Left lung (tissue), 4 donors: ENCODE measurements at regions not wholly inside any gene's neighbourhood (a gene's known extent, or its start where the extent isn't known, plus 50 kb on each side); places are given as distances from the start of the nearest gene placed in this dataset.

ENCODE experiments used
- ATAC-seq: fragments of 200-7000 bp; cut with Tn5 transposase; one replicate; pipeline ENCODE4 v1.9.1; 2020; ENCODE audit warnings: moderate library complexity
- DNase-seq, 4 donors: peaks; one replicate each; pipeline ENCODE4 v3.0.0-alpha.2; 2013 to 2020
- H3K27ac ChIP-seq, 2 donors: fragments of 200-600 bp; sonication (generic) in 1 of 2; one replicate each; pipeline versions ENCODE4 v1.5.0 to v1.8.0; 2020 to 2021
- H3K27me3 ChIP-seq, 2 donors: fragments of 200-600 bp; sonication (generic) in 1 of 2; one replicate each; pipeline versions ENCODE4 v1.5.0 to v1.8.0; 2020 to 2021
- H3K36me3 ChIP-seq, 2 donors: fragments of 200-600 bp; sonication (generic) in 1 of 2; one replicate each; pipeline versions ENCODE4 v1.5.0 to v1.8.0; 2020 to 2021
- H3K4me1 ChIP-seq, 2 donors: fragments of 200-600 bp; one replicate each; pipeline ENCODE4 v1.8.0; 2021
- H3K4me3 ChIP-seq, 2 donors: fragments of 200-600 bp; sonication (generic) in 1 of 2; one replicate each; pipeline versions ENCODE4 v1.5.0 to v1.8.0; 2020 to 2021; ENCODE audit warnings: mild to moderate bottlenecking in 1 of 2
- H3K9me3 ChIP-seq, 2 donors: fragments of 200-600 bp; sonication (generic) in 1 of 2; one replicate each; pipeline versions ENCODE4 v1.5.0 to v1.8.0; 2020 to 2021
- intact Hi-C, 2 donors: fragments of 100-400 bp; cut with DNase I; formaldehyde crosslinking; loops; one replicate each; pipeline versions ENCODE4 v1.11.2 to v1.14.2; 2022
- TF ChIP-seq, protein P1 (sequence below), 2 donors: fragments of 200-600 bp; sonication (generic) in 1 of 2; IDR thresholded peaks; one replicate each; pipeline versions ENCODE4 v1.5.0 to v1.8.0; 2021; ENCODE audit warnings: antibody characterized with exemption in 2 of 2
- donor health status: DM: no; HTN: yes; CAD: no.
- donor health status: DM: no; HTN: no; CAD: no.

DNA sequence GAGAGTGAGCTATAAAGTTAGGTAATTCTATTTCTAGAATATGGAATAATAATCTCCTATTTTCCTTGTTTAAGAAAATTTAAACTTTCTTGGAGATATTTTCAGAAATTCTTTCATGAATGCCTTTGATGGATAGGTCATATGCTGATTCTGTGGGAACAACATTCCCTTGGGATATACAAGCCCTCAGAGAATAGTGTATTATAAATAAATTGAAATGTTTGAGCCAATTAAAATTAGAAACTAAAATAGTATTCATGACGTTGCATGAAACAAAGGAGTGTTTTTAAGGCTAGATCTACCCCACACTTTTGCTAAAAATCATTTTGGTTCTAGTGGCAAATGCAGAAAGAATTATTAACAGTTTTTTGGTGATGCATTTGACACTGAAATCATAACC is 269.3 kb upstream of the ANO3 start:
- Histone ChIP-seq H3K27me3 (no peaks in the 10 kb centered on the region), H3K36me3 (no peaks in the 10 kb centered on the region), H3K4me1 (no peaks in the 10 kb centered on the region), H3K27ac (no peak overlapping the region), H3K9me3 (no peaks in the 10 kb centered on the region), H3K4me3 (no peak overlapping the region)
- DNase-seq (no peak), ATAC-seq (no peak)
- TF ChIP-seq, protein P1, sequence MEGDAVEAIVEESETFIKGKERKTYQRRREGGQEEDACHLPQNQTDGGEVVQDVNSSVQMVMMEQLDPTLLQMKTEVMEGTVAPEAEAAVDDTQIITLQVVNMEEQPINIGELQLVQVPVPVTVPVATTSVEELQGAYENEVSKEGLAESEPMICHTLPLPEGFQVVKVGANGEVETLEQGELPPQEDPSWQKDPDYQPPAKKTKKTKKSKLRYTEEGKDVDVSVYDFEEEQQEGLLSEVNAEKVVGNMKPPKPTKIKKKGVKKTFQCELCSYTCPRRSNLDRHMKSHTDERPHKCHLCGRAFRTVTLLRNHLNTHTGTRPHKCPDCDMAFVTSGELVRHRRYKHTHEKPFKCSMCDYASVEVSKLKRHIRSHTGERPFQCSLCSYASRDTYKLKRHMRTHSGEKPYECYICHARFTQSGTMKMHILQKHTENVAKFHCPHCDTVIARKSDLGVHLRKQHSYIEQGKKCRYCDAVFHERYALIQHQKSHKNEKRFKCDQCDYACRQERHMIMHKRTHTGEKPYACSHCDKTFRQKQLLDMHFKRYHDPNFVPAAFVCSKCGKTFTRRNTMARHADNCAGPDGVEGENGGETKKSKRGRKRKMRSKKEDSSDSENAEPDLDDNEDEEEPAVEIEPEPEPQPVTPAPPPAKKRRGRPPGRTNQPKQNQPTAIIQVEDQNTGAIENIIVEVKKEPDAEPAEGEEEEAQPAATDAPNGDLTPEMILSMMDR (IDR thresholded peaks at IDR 0.05), result no peak
- intact Hi-C loops, result no loop called here

DNA sequence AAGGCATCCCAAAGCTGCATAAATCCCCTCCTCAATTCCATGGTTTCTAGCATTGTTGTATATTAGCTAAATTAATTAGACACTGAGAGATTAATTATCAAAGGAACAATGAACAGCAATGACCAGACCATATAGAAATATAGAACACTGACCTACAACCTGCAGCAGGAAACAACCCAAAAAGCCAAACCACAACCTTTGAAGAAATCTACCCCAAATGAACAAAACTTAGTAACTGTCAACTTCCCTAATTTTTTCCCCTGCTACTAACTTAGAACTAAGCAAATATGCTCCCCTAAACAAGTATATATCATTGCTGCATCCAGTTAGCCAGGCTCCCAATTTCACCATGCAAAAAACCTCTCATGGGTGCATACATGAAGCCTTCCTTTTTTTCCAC is 268.0 kb upstream of the ANO3 start:
- Histone ChIP-seq H3K4me3 (no peak overlapping the region), H3K27ac (no peak overlapping the region), H3K36me3 (no peaks in the 10 kb centered on the region), H3K4me1 (no peaks in the 10 kb centered on the region), H3K27me3 (no peaks in the 10 kb centered on the region), H3K9me3 (no peaks in the 10 kb centered on the region)
- no peak for DNase-seq
- TF ChIP-seq, protein P1 (IDR thresholded peaks at IDR 0.05), result no peak
- no peak for ATAC-seq
- intact Hi-C loops, result no loop called here

DNA sequence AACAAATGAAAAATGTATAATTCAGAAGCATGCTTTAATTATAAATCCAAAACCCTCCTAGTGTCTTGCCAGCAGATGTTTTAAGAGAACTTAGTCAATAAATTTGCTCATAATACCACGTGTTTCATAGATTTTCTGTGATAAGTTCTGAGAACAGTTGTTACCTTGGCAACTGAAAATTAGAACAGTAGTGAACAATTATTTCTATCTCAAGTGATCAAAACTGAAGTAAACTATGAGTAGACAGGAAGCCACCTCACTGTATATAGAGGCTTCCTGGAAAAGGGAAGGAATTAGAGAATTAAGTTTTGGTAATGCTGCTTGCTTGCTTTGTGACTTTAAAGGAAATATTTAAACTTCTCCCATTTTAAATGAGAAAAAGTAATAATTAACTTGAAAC is 266.0 kb upstream of the ANO3 start:
- intact Hi-C loops, result no loop called here
- DNase-seq (no peak), ATAC-seq (no peak)
- TF ChIP-seq, protein P1 (IDR thresholded peaks at IDR 0.05), result no peak
- H3K27me3 ChIP-seq, result no peaks in the 10 kb centered on the region
- no peak overlapping the region for H3K27ac ChIP-seq
- no peaks in the 10 kb centered on the region for H3K4me1 ChIP-seq
- H3K4me3 ChIP-seq, result no peak overlapping the region
- H3K36me3 ChIP-seq, result no peaks in the 10 kb centered on the region
- no peaks in the 10 kb centered on the region for H3K9me3 ChIP-seq

GRCh38 chr11:26070714-26071380 is 261.1 kb upstream of the ANO3 start:
- Histone ChIP-seq H3K36me3 (no peaks in the 10 kb centered on the region), H3K4me3 (no peak overlapping the region), H3K4me1 (no peaks in the 10 kb centered on the region), H3K9me3 (no peaks in the 10 kb centered on the region), H3K27me3 (no peaks in the 10 kb centered on the region), H3K27ac (no peak overlapping the region)
- TF ChIP-seq, protein P1 (IDR thresholded peaks at IDR 0.05), result no peak
- intact Hi-C loops, result no loop called here
- ATAC-seq (no peak), DNase-seq (no peak)

- H3K27ac ChIP-seq, result no peak overlapping the region
- H3K4me3 ChIP-seq, result no peak overlapping the region
- H3K4me1 ChIP-seq, result no peaks in the 10 kb centered on the region
- DNase-seq, result no peak
- TF ChIP-seq, protein P1 (IDR thresholded peaks at IDR 0.05), result no peak
- no peaks in the 10 kb centered on the region for H3K9me3 ChIP-seq
- no peaks in the 10 kb centered on the region for H3K27me3 ChIP-seq
- no peaks in the 10 kb centered on the region for H3K36me3 ChIP-seq
- no peak for ATAC-seq
- intact Hi-C loops, result no loop called here
Measured at GRCh38 chr11:26072614-26073153, 259.2 kb upstream of the ANO3 start.
